NCI-H2227 treated with DMSO at 0.1 percent for 48 hours (cell line): ENCODE measurements at regions not wholly inside any gene's neighbourhood (a gene's known extent, or its start where the extent isn't known, plus 50 kb on each side); places are given as distances from the start of the nearest gene placed in this dataset.
"Not testable (repeated sequence)": the region's sequence is repeated elsewhere in the genome, so short reads cannot be mapped to it uniquely, and the experiment has no call there.

Experiments
- DNase-seq: peaks from one replicate; lab custom pipeline; 2025; lab: John Stamatoyannopoulos, UW

DNA sequence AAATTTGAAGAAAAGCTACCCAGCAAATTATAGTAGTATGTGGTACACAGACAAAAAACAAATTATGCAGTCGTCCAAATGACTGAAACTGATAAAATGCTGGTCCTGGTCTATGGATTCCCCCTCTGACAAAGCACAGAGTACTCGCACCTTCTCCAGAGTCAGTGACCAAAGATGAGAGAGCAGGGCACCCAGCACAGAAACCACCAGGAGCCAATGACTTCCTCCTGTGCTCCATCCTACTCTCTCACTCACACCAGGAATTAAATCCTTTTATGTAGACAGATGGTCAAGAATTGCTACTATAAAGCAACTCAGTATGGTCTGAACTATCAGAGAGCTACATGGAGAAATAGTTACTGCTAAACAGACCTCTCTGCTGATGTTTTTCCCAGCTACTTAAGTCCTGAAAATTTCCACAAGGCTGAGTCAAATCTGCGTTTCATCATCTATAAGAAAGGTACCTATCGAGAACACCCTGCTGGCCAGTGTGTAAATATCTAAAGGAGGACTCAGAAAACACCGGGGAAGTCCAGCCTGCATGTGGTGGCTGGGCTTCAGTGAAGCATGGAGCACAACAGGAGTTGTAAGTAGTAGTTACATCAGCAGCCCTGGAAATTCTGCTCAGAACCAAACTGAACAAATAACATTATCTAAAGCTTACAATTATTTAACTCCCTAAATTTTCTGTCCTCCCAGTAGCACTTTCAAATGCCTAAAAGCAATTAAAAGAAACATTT is 84.5 kb upstream of the FBXO28 start:
- DNase-seq: not testable (repeated sequence)

DNA sequence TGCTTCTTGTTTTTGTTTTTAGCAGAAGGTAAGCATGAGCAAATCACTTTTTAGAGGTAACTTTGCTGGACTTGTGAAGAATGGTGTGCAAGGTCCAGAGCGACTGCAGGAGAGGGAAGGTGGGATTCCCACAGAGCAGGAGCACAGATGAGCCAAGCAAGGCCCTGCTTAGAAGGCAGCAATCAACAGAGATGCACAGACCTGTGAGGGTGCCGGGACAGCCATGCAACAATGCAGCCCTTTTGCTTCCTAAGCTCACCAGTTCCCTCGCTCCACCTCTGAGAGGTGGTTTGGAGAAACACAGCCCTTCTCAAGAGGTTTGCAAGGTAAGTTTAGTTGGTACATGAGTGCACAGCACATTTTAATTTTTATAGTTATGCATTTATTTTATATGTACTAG is 85.1 kb upstream of the FBXO28 start:
- not testable (repeated sequence) for DNase-seq

DNA sequence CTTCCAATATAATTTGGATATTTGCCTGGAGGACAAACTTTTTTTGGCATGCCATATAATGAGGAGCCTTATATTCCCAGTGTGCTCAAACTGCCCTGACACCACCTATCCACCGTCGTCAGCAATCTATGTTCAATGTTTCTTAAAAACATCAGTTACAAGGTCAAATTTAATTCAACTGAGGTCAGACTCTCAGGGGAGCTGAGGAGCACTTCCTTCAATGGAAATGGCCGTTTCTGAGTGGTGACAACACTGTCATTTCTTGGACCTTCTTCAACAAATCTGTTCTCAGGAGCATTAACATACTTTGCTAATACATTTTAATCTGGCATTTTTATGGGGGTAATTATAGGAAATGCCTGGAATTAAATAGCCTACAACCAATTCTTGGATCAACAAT is 90.8 kb upstream of the FBXO28 start:
- DNase-seq: not testable (repeated sequence)

DNA sequence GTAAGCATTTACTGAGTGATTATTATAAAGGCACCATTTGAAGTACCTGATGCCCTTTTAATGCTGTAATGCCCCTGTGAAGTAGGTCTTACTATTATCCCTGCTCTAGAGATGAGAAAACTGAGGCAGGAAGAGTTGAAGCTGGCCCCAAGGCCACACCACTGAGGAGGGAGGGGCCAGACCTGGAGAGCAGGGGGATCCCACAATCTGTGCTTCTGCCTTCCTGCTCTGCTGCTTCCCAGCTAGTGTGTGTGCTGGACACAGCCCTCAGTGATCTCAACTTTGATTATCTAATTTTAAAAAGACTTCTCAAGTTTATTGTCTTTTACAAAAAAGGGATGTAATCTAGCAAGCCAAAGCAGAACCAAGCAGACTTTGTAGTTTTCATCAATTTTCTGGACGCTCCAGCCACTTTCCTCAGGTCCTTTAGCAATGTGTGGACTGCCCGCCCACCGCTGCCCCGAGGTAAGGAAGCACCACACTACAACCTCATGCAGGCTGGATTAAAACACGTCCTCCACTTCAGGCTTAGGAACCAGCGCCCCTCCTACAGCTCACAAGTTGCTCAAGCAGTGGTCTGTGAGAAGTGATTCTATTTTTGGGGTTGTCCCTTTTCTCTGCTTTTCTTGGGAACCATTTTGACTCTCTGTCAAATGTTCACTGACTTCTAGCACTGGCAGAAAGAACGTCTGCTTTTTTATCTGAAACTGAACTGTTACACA is 91.5 kb upstream of the FBXO28 start:
- DNase-seq: not testable (repeated sequence)

DNA sequence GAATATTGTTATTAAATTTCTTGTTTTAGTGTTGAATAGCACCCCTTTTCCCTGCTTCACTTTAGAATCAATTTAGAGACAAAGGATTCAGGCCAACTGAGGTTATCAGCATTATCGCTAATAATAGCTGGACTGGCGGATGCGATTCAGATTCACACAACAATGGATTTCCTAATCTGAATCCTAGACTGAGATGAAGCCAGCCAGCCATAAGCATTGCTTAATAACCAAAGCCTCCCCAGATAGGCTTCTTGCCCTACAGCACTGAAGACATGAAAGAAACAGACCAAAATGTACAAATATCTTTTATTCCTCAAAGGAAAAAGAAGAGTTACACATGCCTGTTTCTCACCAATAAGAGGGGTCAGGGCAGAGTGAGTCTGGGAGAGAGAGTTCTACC is 94.0 kb upstream of the FBXO28 start:
- not testable (repeated sequence) for DNase-seq

DNA sequence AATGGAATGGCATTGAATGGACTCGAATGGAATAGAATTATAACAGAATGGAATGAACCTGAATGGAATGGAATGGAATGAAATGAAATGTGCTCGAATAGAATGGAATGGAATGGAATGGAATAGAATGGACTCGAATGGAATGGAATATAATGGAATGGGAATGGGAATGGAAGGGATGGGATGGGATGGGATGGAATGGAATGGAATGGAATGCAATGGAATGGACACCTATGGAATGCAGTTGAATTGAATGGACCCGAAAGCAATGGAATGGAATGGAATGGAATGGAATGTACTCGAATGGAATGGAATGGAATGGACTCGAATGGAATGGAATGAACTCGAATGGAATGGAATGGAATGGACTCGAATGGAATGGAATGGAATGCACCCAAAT is 98.1 kb upstream of the FBXO28 start:
- DNase-seq: not testable (repeated sequence)

DNA sequence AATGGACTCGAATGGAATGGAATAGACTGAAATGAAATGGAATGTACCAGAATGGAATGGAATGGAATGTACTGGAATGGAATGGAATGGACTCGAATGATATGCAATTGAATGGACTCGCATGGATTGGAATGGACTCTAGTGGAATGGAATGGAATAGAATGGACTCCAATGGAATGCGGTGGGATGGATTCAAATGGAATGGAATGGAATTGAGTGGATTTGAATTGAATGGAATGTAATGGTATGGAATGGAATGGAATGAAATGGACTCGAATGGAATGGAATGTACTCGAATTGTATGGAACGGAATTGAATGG is 99.6 kb upstream of the FBXO28 start:
- DNase-seq: no peak

DNA sequence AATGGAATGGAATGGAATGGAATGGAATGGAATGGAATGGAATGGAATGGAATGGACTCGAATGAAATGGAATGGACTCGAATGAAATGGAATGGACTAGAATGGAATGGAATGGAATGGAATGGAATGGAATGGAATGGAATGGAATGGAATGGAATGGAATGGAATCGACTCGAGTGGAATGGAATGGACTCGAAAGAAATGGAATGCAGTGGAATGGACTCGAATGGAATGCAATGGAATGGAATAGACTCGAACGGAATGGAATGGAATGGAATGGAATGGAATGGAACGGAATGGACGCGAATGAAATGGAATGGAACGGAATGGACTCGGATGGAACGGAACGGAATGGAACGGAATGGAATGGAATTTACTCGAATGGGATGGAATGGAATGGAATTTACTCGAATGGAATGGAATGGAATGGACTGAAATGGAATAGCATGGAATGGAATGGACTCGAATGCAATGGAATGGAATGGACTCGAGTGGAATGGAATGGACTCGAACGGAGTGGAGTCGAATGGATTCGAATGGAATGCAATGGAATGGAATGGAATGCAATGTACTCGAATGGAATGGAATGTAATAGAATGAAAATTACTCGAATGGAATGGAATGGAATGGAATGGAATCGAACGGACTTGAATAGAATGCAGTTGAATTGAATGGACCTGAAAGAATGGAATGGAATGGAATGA is 100.1 kb upstream of the FBXO28 start:
- not testable (repeated sequence) for DNase-seq

DNA sequence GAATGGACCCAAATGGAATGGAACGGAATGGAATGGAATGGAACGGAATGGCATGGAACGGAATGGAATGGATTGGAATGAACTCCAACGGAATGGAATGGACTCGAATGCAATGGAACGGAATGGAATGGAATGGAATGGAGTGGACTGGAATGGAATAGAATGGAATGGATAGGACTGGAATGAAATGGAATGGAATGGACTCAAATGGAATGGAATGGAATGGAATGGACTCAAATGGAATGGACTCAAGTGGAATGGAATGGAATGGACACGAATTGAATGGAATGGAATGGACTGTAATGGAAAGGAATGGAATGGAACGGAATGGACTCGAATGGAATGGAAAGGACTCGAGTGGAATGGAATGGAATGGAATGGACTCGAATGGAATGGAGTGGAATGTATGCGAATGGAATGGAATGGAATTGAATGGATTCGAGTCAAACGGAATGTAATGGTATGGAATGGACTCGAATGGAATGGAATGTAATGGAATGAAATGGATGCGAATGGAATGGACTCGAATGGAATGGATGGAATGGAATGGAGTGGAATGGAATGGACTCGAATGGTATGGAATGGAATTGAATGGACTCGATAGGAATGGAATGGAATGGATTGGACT is 101.0 kb upstream of the FBXO28 start:
- not testable (repeated sequence) for DNase-seq

DNA sequence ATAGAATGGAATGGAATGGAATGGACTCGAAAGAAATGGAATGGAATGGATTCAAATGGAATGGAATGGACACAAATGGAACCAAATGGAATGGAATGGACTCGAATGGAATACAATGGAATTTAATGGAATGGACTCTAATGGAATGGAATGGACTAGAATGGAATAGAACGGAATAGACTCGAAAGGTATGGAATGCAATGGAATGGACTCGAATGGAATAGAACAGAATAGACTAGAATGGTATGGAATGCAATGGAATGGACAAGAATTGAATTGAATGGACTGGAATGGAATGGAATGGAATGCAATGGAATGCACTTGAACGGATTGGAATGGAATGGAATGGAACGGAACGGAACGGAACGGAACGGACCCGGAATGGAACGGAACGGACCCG is 101.7 kb upstream of the FBXO28 start:
- DNase-seq: not testable (repeated sequence)

DNA sequence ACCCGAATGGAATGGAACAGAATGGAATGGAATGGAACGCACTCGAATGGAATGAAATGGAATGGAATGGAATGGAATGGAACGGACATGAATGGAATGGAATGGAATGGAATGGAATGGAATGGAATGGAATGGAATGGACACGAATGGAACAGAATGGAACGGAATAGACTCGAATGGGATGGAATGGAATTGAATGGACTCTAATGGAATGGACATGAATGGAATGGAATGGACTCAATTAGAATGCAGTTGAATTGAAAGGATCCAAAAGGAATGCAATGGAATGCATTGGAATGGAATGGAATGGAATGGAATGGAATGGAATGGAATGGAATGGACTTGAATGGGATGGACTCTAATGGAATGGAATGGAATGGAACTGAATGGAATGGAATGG is 102.2 kb upstream of the FBXO28 start:
- DNase-seq: not testable (repeated sequence)

DNA sequence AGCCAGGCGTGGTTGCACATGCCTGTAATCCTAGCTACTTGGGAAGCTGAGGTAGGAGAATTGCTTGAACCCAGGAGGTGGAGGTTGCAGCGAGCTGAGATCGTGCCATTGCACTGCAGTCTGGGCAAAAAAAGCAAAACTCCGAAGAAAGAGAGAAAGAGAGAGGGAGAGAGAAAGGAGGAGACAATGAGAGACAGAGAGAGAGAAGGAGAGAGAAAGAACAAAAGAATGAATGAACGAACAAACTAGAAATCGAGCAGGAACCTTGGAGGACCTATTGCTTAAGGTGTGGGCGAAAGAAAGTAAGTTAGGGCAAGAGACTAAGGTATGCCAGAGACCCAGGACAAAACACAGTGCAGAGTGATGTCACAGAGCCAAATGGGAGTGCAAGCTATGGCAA is 102.8 kb upstream of the FBXO28 start:
- not testable (repeated sequence) for DNase-seq

DNA sequence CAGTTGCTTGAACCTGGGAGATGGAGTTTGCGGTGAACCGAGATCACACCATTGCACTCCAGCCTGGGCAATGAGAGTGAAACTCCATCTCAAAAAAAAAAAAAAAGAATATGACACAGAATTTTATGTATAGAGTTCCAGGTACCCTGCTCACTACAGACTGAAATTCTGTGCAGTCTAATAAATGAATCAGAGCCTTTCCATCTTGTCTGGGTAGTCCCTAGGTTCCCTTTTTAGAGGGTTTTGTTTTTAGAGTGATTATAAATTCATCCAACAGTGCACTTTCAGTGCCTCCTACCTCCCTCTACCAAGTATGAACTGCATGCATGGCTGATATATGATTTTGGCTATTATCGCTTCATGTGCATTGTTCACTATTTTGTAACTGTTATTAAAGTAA is 107.9 kb upstream of the FBXO28 start:
- not testable (repeated sequence) for DNase-seq

DNA sequence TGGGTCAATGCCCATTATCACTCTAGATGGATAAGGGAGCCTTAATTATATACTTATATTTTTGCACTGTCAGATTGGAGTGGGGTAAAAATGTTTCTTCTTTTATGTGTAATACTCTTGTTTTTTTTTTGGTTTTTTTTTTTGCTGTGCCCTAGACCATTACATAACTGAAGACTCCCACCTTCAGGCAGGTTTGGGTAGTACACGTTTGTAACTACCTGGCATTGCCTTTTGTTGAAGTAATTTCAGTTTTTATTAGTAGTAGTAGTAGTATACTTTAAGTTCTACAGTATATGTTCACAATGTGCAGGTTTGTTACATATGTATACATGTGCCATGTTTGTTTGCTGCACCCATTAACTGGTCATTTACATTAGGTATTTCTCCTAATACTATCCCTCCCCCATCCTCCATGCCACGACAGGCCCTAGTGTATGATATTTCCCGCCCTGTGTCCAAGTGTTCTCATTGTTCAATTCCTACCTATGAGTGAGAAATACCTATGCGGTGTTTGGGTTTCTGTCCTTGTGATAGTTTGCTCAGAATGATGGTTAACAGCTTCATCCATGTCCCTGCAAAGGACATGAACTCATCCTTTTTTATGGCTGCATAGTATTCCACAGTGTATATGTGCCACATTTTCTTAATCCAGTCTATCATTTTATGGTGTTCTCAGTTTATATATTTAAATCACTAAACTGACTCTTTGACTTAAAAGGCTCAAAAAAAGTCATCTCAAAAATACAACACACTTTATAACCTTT is 109.2 kb upstream of the FBXO28 start:
- DNase-seq: peak; percentile 32

DNA sequence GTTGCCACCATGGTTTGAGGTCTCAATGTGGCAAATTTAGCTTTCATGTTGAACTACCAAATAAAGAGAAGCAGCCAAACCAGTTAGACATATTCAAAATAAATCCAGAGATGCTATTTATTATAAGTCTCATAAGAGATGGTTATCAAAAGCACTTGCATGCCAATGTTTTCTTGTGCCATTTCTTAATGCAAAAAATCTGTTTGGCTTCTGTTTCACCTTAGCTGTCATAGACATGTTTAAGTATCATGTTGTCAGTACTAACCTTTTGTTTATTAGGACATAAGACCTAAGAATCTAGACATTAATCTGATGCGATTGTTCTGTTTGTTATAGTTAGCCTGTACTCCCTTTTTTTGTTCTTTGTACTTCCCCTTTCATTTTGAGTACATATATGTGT is 110.0 kb upstream of the FBXO28 start:
- DNase-seq: not testable (repeated sequence)

DNA sequence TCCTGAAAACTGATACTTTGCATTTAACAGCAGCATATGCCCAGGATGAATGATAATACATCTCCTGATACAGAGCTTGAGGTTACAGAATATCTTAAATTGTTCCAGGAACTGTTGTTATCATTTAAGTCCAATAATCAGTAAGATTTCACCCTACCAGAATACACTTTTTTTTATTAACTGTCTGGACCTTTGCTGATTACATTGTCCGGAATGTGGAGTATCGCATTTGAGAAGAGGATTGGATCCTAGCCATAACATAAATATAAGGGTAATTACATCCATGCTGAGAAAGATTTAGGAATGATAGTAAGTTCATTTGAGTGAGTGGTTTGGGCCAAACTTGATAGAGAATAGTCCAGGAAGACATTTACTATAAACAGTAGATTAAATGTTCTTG is 112.2 kb upstream of the FBXO28 start:
- not testable (repeated sequence) for DNase-seq

DNA sequence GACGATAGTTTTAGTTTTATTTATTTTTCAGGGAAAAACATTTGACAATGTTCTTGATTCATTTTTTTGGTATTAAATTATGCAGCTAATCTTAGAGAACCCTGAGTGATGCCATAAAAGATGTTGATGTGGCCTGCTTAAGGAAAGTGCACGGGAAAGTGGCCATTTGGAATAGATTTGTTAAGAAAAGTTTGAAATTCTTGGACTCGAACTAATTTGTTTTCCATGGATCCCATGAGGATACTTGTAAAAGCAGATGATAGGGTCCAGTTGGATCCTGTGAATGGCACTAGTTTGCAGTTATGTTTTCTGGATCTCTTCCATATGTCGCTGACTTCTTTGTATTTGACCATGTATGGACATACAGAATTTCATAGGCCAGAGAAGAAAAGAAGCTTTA is 114.2 kb upstream of the FBXO28 start:
- DNase-seq: not testable (repeated sequence)

DNA sequence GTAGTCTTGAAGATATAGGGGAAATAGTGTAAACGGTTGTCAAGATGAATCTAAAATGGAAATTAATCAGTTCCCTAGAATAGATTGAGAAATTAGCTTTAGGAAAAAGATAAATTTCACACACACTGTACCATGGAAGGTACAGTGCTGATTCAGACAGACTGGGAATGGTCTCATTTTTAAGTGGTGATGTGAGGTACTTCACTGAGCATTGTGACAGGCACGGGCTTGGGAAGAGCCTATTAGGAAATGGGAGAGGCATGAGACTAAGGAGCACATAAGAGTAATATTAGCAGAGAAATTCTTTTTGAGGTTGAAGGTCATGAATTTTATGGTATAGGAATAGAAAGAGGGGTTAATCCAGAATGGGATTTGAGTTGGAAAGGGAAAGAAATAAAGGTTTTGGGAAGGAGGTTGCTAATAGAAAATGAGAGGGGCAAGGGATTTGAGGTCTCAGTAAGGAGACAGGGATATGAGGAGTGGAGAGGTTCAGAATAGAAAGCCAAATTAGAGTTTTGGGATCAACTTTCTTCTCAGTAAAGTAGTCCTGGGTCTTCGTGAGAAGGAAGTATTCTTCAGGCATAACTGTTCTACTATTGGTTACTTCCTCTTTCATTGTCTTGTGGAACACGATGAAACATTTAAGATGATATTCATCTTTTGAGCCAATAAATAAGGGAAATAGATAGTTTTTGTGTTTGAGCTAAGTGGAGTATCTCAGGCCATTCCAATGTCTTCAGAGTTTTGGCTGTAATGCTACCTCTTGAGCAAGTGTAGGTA is 115.0 kb upstream of the FBXO28 start:
- DNase-seq: not testable (repeated sequence)

DNA sequence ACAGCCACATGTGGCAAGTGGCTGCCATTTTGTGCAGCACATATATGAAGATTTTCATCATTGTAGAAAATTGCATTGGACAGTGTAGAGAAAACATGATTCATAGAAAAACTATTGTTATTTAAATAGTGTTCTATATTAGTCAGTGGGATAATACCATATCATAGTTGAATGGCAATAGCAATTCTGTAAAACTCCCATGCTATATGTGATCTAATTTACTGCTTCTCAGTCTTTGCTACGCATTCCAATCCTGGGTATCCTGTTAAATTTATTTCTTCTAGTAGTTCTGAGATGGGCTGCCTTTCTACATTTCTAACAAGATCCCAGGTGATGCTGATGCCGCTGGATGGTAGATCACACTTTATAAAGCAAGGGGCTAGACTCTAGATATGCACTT is 117.5 kb upstream of the FBXO28 start:
- DNase-seq: not testable (repeated sequence)

DNA sequence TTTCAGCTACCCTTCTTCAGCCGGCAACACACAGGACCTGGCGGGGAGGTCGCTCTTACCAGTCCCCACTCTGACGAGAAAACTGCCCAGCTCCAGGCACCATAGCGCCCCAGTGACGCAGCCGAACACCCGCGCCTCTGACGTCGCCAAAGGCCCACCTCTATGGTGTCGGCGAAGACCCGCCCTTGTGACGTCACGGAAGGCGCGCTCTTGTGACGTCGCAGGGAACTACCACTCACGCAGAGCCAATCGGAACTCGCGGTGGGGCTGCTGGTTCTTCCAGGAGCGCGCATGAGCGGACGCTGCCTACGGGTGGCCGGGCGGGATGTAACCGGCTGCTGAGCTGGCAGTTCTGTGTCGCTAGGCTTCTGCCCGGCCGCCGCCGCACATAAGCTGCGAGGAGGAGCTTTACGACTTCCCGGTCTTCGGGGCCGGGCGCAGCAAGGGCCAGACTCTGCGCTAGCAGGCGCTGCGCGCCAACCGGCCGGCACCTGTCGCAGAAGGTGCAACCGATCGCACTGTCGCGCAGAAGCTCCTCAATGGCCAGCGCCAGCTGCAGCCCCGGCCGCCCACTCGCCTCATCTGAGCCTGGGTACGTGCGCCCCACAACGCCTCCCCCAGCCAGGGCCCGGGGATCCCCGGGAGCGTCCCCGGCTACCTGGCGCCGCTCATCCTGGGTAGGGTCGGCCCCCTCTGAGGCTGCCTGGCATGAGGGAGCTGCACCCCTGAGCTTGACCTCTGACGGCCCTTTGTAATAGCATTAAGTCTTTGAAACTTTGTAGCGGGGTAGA is 121.3 kb upstream of the FBXO28 start:
- peak; percentile 92 for DNase-seq
